GM19397 (cell line): ENCODE measurements at regions not wholly inside any gene's neighbourhood (a gene's known extent, or its start where the extent isn't known, plus 50 kb on each side); places are given as distances from the start of the nearest gene placed in this dataset.

Experiments used
- ATAC-seq: cut with Tn5 transposase; IDR thresholded peaks from one replicate; pipeline ENCODE4 v1.9.1; 2021; ENCODE audit warnings: mild to moderate bottlenecking, moderate library complexity; ENCODE audit not compliant: unreplicated experiment

DNA sequence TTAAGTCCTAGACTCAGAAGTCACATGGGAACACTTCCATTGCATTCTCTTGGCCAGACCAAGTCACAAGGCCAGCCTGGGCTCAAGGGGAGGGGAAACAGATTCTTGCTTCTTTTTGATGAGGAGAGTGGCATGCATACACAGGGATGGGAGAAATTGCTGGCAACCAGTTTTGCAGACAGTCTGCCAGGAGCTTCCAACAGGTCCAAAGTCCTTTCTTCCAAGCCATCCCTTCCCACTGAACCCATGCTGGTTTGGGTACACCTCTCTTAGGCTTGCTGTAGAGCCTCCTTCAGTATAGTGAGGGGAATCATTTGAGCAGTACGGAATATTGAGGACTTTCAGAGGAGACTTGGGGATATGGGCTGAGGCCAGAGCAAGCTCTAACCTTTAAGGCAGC is 267.8 kb downstream of the BCOR start:
- no peak for ATAC-seq

DNA sequence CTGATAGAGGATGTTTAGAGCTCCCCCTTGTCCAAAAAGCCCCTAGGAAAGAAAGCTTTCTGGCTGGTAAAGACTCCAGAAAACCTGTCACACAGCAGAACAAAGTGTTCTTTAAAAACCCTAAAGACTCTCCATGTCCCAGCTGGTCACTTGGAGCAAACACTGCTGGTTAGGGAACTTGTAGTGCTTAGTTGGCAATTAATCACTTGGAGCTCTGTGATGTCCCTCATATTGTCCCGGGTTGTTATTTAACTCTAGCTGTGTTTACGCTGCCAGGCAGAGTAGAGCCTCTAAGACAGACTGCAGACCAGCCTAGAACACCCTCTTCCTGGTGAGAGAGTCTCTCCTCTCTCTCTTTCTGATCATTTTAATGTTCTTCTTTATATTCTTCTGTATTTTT is 267.3 kb downstream of the BCOR start:
- no peak for ATAC-seq

DNA sequence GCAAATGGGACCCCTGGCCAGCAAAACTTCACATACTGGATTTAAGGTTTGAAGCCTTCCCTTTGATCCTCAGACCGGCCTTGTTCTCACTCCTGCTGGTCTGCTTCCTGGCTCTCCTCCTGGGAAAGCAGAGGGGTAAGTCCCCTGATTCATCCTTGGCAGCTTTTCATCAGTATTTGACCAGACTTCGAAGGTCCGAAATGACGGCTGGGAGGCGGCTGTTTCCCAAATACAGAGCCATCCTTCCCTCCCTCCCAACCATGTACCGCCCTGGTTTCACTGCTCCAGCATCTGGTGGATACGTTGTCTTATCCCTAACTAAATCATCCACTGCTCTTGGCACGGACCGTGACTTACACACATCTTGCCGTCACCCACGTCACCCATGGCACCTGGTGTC is 265.5 kb downstream of the BCOR start:
- ATAC-seq = no peak

DNA sequence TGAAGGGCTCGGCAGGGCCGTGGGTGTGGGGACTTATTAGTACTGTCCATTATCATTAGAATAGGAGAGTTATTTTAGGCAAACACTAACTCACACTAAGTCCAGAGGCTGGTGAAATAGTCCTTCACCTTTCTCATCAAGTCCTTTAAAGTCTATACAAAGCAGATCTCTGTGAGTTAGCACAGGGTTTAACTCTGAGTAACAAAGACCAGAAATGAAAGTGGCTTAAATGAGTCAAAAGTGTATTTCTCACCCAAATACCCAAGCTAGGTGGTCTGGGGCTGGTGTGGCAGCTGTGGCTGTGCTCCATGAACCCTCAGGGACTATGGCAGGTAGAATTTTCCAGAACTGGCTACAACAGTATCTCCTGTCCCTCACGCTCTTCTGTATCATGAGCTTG is 263.2 kb downstream of the BCOR start:
- no peak for ATAC-seq

DNA sequence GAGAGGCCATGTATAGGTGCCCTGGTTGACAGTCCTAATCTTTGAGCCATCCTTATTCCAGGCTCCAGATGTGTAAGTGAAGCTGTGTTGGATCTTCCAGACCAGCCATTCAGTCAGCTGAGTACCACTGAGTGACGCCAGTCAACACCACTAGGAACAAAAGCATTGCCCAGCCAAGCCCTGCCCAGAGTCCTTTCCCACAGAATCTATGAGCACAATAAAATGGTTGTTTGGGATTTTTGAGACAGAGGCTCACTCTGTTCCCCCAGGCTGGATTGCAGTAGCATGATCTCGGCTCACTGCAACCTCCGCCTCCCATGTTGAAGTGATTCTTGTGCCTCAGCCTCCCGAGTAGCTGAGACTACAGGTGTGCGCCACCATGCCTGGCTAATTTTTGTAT is 262.5 kb downstream of the BCOR start:
- no peak for ATAC-seq

DNA sequence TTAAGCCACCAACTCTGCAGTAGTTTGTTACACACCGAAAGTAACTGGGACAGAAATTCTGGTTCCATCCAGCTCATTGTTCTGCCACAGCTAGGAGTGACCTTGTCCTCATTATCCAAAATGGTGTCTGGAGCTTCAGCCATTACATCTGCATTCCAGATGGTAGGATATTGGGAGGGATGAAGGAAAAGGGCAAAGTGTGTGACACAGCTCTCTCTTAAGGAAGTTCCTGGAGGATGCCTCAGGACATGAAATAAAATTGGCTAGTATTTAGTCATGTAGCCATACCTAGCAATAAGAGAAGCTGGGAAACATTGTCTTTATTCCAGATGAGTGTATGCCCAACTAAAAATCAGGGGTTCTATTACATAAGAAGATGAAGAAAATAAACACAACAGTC is 262.0 kb downstream of the BCOR start:
- no peak for ATAC-seq

DNA sequence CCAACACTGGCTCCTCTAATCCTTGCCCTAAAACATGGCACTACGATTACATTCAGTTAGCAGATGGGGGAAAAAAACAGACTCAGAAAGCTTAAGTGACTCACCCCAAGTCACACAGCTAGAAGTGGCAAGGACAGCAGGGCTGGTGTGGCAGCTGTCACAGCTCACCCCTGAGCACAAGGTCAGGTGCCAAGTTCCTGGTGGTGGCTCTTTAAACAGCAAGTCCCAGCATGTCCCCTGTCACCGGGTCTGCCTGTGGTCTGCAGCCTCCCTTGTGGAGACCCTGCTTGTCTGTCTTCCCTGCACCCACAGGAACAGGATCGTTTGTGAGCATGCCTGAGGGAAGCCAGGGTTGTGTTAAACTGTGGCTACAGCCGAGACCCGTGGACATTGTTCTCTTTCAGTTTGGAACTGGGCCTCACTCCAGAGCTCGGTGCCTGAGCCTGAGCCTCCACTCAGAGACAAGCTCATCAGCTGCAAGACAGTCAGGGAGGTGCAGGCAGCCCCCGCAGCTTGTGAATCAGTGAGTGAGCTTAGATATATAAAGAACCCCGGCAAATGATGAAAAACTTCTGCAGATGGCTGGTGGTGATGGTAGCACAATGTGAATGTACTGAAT is 260.8 kb downstream of the BCOR start:
- ATAC-seq = no peak

DNA sequence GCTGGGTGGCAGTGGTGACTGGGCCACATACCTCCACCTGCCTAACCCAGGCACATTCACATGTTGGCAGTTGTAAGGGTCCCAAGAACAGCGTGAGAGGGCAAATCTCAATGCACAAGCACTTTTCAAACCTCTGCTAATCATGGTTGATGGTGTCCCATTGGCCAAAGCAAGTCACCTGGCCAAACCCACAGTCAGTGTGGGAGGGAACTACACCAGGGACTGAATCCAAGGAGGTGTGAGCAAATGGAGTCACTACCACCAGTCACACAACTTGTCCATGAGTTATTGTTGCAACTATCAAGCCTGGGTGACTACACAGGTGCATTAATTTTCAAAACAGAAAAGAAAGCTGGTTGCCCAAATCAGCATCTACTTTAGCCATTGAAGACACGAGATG is 260.1 kb downstream of the BCOR start:
- no peak for ATAC-seq

DNA sequence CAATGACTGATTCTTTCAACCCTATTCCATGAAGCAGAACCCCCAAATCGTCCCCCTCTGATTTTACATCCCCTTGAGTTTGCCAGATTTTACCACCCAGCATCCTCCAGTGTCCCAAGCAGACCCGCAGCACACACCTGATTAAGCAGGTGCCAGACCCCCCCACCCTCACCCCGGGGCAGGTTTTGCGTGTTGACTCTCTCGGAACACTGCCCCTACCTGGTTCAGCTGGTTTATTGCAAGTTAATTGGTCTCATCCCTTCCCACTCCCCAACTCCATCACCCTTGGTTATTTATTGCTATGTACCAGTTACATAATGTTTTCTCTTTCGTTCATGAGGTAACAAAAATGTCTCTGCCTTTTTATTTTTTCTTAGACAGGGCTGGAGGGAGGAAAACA is 258.4 kb downstream of the BCOR start:
- ATAC-seq = no peak

DNA sequence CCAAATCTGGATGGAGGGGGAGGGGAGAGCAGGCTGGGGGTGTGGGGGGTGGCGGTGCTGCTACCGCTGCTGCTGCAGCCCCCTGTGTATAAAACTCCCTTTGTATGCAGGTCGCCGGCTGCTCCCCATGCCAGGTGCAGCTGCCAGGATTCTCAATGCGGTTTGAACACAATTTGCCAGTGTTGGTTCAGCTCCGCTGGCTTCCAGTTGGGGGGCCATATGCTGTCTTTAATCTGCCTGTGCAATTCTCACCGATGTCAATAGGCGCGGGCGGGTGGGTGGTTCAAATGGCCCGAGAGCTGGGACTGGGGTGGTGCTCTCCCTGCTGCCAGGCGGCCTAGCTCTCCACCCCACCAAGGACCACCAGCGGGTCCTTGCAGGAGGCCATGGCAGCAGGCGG is 257.6 kb downstream of the BCOR start:
- no peak for ATAC-seq

DNA sequence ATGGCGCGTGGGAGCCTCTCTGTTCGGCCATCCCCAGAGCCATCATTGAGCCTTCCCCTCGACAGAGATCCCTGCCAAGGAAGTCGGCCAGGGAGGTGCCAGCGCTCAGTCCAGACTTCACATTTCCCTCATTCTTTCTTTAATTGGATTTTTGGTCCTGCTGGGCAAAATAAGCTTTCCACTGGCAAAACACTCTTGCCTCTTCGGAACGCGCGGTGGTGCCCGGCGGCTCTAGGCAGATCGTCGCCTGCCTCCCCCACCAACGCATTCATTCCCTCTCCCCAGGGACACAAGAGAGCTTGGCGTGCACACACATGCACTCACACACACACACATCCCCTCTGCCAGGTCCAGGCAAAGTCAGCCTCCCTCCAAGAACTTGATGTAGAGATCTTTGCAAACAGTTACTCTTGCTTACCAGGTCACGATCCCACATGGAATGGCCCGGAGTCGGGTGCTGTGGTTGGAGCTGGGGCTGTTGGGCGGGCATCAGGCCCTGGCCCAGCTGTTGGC is 257.1 kb downstream of the BCOR start:
- ATAC-seq = no peak

DNA sequence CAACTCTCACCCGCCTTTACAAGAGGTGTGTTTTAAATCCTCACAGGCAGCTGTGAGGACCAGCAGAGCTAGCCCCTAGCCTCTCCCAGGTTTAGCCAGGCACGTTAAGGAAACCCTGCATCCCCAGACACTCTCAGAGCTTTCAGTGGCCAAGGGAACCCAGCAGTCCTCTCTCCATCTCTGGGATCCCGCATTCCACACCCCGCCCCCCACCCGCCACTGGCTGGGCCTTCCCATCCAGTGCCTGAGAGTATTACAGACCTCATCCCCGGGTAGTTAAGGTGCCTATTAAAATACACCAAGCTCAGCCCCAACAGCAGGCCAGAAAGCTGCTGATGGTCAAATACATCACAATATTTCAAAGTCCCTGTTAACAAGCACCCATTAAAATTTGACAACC is 256.2 kb downstream of the BCOR start:
- ATAC-seq = no peak

DNA sequence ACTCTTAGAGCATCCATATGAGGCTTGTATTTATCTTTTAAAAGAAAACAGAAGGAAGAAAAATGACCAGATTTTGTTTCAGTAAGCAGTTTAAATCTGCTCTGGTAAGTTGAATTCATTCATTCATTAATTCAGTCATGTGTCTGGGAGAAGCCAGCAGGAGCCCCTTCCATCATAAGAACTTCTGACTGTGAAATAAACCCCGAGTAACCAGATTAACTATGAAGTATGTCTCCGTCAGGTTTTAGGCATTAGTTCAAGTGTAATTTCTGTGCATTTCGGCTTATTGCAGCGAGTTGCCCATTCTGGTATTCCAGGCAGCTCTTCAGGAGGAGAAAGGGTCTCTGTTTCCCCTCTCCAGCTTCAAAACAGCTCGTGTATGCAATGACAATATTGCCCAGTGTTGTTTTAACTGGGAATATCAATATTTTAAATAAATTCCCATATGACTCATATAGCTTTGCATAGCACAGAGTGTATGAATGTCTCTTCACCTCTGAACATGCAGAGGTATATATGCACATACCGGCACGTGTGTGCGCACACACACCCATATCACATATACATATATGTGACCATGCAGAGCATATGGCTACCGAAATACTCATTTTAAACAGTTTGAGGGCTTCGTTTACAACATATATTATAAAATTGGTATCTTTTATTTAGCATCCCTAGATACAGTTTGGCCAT is 255.3 kb downstream of the BCOR start:
- ATAC-seq = no peak

DNA sequence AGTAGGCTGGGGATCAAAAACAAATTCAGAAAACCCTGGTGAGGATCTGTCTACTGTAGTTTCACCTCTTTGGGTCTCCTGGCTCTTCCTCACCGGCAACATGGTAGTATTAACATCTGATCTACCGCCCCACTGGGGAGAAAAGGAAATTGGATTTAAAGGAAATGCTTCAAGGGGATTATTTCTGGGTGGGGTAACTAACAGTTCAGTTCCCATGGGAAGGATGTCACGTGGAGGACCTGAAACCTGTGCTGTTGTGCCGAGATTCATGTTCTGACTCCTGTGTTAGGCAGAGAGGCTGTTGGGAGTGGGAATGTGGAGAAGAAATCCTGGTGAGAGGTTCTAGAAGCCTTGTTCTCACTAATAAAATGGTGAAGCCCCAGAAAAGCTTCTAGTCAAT is 254.4 kb downstream of the BCOR start:
- ATAC-seq = no peak

DNA sequence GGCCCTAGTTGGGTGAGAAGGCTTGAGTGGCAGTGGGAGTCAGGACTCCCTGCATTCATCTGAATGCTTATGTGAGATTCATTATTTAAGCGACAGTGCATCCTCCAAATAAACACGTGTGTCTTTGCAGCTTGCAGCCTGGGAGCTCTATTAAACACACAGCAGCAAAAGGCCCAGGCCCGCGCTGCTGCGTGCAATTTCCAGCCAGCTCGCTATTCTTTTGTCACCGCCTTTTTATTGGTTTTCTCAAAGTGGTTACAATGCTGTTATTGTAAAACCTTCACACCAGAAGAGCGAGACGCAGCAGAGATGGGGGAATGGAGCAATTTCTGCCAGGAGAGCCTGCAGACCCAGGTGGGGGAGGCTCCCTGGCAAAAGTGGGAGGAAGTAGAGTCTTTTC is 252.5 kb downstream of the BCOR start:
- no peak for ATAC-seq

DNA sequence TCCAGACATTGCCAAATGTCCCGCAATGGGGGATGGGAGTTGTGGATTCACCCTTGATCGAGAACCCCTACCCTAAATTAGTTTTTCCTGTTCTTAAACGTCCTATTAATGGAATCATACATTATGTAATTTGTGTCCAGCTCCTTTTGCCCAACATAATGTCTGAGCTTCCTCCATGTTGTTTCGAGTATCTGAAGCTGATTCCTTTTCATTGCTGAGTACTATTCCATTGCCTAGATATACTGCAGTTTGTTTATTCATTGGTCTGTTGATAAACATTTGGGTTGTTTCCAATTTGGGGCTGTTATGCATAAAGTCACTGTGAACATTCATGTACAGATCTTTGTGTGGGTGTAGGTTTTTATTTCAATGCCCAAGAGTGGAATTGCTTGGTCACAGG is 251.3 kb downstream of the BCOR start:
- no peak for ATAC-seq

DNA sequence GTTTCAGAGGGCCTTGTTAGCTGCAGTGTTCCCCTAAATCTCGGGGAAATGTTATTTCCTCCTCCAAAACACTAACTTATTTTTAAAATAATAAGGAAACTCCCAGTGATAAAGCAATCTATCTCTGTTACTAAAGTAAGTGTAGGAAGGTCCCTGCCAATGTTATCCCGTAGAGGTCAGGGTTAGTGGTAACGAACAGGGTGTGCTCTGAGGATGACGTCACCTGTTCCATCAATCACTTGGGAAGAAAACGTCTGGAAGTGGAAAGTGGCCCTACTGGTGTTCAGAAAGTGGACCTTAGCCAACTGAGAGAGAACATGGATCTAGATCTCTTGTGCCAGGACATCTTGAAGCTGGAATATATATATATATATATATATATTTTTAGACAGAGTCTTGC is 249.5 kb downstream of the BCOR start:
- no peak for ATAC-seq

DNA sequence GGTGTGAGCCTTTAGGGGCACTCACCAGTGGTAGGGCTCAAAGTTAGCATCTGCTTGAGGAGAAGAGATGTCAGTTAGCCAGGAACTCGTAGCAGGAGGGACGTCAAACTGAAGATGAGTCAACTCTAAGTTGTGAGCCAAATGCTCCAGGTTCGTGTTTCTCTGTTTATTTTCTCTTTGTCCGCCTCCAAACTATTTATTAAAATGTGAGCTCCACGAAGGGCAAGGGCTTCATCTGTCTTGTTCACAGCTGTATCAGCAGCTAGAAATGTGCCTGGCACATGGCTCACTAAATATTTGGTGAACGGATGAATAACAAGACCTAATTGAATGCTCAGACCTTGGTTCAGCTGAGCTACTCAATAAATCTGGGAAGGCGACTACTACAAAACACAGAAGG is 248.9 kb downstream of the BCOR start:
- no peak for ATAC-seq

DNA sequence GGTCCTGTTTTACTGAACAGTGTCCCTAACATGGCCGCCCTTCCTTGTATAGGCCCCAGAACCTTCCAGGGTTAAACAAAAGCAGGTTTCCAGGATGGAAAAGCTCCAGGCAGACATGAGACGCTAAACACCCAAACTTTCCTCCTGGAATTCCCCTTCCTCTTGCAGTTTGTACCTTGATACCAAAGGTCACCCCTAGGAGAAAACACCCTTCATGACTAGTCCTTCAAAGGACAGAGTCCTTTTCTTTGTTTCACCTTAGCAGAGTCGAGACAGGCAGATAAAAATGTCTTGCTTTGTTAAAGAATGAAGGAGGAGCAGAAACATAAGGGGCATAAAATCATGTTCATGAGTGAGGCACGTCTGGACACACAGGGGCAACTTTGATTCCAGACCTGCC is 247.5 kb downstream of the BCOR start:
- no peak for ATAC-seq

DNA sequence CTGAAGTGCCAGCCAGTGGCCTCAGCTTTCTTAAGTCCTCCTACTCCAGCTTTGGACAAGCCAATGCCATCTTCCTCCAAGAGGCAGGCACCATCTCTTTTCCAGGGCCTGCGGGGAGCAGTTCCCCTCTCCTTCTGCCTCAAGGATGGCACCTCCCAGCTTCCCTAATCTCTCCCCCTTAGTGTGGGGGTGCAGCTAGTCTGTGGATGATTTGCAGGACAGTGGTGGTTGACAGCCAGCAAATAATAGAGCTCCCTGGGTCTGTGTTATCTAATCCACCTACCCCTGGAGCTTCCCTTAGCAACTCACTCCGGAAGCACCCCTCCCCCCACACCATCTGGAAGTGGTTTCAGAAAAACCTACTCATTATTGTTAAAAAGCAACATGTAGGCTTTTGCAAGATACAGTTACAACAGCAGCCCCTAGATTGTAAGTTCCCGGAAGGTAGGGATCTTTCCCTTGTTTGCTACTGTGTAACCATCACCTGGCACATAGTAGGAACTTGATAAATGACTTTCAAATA is 247.1 kb downstream of the BCOR start:
- no peak for ATAC-seq

DNA sequence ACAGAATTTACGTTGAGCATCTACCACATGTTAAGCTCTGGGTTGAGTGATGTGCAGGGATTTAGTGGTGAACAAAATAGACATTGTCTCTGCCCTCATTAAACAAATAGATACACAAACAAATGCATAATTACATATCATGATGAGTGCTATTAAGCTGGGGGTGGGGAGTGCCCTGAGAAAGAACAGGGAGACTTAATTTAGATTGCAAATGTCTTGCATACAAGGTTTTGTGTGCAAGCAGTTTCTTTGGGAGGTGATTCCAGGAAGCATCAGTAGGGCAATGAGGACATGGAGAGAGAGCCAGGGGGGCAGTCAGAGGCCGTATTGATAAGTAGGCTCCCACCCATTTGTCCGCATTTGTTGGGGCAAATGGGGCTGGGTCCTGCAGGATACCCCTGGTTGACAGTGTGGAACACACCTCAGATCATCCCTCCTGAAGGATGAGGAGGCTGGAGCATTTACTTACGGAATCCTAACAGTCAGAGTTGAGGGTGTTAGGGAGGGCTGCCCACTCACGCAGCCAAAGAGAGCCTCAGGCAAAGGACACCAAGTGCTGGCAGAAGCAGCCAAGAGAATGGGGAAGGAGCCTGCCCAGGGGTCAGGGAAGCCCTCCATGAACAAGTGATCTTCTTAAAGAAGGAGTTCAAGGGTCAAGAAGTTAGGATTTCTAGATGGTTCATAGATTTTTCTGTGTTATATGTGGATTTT is 245.9 kb downstream of the BCOR start:
- no peak for ATAC-seq

DNA sequence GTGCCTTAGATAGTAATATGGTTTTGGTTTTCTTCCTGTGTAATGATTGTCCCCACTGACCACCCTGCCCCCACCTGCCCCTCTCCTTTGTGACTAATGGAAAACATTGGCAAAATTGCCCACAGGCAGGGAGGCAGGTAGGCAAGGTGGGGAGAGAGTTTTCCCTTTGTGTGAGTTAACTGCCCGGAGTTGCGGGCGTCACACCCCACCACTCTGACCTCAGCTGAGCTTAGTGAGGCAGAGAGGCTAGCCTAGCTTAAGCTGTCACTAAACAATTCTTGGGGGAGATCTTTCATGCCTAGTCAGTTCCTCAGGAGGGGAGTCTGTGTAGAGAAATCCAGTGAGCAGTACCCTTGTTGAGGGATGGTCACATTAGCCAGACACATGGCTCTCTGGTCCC is 245.3 kb downstream of the BCOR start:
- ATAC-seq = no peak
